ENCODE measurements at regions not wholly inside any gene's neighbourhood (a gene's known extent, or its start where the extent isn't known, plus 50 kb on each side); places are given as distances from the start of the nearest gene placed in this dataset.

DNA sequence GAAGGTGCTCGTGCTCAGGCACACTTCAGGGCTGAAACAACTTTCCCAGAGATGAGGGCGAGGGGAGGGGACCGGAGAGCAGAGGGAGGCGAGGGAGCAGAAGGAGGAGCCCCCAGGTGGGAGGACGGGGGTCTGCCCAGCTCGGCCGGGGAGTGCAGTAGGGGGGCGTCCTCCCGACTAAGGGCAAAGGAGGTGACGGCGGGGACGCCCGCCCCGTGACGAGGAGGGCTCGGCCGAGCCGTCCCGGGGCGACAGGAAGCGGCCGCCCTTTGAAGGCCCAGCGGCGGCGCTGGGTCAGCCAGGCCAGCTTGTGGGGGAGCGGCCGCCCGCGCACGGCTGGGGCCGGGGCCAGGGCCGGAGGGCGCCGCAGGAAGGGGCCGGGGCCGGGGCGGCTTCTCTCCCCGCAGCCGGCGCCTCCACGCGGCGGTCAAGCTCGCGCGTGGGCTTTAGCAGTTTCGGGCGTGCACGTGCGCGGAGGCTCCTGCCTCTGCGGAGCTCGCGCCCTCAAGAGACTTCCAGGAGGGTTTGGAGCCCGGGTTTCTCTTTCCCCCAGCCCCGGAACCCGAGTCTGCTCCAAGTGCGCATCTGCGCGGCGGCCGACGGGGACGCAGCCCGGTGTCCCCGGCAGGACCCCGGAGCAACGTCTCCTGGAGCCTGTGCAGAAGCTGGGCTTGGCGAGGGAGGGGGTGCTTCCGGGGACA lies 100.8 kb upstream of the SLC45A1 start:
- Histone ChIP-seq H3K4me1 (ENCODE audit: control insufficient read depth in 5 of 5, insufficient read depth in 5 of 5, low read length in 5 of 5) (peaks cover 3 to 41% (median 32%) of the 10 kb centered on the region in 5 donors), H3K27me3 (ENCODE audit: control insufficient read depth in 5 of 5, insufficient read depth in 4 of 5, low read length in 5 of 5) (no peaks in the 10 kb centered on the region), H3K27ac (ENCODE audit: low read depth, low read length) (peak overlapping the region; percentile 23), H3K9ac (ENCODE audit: low read length in 5 of 5) (peak overlapping the region in 4 of 5 donors; percentile 32 to 75 (median 58)), H3K4me3 (ENCODE audit: low read depth in 1 of 5, low read length in 5 of 5) (peak overlapping the region; percentile 44 to 64 (median 60)), H3K9me3 (ENCODE audit: control insufficient read depth in 5 of 5, low read length in 5 of 5) (no peaks in the 10 kb centered on the region), H3K36me3 (ENCODE audit: control insufficient read depth in 5 of 5, insufficient read depth in 5 of 5, low read length in 5 of 5) (no peaks in the 10 kb centered on the region)

DNA sequence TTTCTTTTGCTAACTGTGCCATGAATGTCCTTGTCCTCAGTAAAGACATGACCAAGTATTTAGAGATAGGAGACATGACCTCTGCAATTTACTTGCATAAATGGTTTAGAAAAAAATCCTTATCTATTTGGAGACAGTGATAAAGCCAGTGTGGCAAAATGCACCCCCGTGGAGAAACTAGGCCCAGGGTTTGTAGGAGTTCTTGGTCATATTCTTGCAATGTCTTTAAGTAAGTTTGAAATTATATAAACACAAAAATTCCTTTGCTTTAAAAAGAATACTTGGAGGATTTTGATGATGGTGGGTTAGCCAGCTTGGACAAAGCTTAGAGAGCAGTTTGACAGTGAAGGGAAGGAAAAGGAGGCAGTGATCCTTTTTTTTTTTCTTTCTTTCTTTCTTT lies 101.9 kb upstream of the SLC45A1 start:
- Histone ChIP-seq H3K27me3 (ENCODE audit: control insufficient read depth in 5 of 5, insufficient read depth in 4 of 5, low read length in 5 of 5) (no peaks in the 10 kb centered on the region), H3K36me3 (ENCODE audit: control insufficient read depth in 5 of 5, insufficient read depth in 5 of 5, low read length in 5 of 5) (no peaks in the 10 kb centered on the region), H3K4me3 (ENCODE audit: low read depth in 1 of 5, low read length in 5 of 5) (no peak overlapping the region), H3K9ac (ENCODE audit: low read length in 5 of 5) (no peak overlapping the region), H3K9me3 (ENCODE audit: control insufficient read depth in 5 of 5, low read length in 5 of 5) (no peaks in the 10 kb centered on the region), H3K4me1 (ENCODE audit: control insufficient read depth in 5 of 5, insufficient read depth in 5 of 5, low read length in 5 of 5) (peaks cover 3 to 52% (median 43%) of the 10 kb centered on the region in 5 donors), H3K27ac (ENCODE audit: low read depth, low read length) (no peak overlapping the region)

DNA sequence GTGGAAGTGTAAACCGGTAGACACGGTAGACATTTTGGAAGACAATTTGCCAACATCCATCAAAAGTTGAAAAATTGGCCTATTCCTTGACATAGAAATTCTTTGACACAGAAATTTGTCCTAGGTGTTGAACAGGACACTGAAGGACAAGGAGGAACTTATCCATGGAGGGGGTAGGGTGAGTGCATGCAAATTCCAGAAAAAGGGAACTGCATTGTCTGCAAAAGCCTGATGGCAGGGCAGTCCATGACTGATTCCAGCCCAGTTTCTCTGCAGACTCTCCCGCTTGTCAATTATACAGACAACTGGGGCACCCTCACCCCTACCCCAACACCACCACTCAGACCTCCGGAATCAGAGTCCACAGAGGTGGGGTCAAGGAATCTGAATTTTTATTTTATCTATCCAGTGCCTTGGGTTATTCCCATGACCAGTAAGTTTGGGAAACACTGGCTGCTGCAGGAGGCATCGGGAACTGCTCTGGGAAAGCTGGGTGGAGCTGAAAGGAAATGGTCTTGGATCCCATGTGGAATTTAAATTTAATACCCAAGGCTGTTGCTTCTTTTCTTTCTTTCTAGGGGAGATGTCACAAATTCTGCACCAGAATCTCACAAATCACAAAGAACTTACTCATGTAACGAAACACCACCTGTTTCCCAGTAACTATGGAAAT lies 103.3 kb upstream of the SLC45A1 start:
- Histone ChIP-seq H3K4me3 (ENCODE audit: low read depth in 1 of 5, low read length in 5 of 5) (no peak overlapping the region), H3K27me3 (ENCODE audit: control insufficient read depth in 5 of 5, insufficient read depth in 4 of 5, low read length in 5 of 5) (no peaks in the 10 kb centered on the region), H3K4me1 (ENCODE audit: control insufficient read depth in 5 of 5, insufficient read depth in 5 of 5, low read length in 5 of 5) (peaks cover 3 to 52% (median 43%) of the 10 kb centered on the region in 5 donors), H3K9me3 (ENCODE audit: control insufficient read depth in 5 of 5, low read length in 5 of 5) (no peaks in the 10 kb centered on the region), H3K9ac (ENCODE audit: low read length in 5 of 5) (no peak overlapping the region), H3K36me3 (ENCODE audit: control insufficient read depth in 5 of 5, insufficient read depth in 5 of 5, low read length in 5 of 5) (no peaks in the 10 kb centered on the region), H3K27ac (ENCODE audit: low read depth, low read length) (peak overlapping the region; percentile 30)

DNA sequence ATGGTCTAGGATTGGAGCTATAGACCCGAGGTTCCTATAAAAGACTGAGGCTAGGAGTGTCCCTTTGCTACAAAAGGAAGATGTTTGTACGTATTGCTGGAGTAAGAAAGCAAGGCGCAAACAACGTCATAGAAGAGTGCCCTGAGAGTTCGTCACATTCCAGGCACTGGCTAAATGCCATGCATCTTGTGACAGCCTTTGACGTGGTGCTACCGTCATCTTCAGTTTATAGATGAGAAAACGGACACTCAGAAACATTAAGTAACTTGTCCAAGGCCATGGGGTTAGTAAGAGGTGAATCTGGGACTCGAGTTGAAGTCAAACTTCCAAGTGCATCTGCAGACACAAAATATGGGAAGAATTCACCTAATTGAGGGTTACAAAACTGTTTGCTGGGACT lies 104.2 kb upstream of the SLC45A1 start:
- no peaks in the 10 kb centered on the region for H3K9me3 ChIP-seq (ENCODE audit: control insufficient read depth in 5 of 5, low read length in 5 of 5)
- no peak overlapping the region for H3K27ac ChIP-seq (ENCODE audit: low read depth, low read length)
- peaks cover 3 to 44% (median 37%) of the 10 kb centered on the region in 5 donors for H3K4me1 ChIP-seq (ENCODE audit: control insufficient read depth in 5 of 5, insufficient read depth in 5 of 5, low read length in 5 of 5)
- no peaks in the 10 kb centered on the region for H3K27me3 ChIP-seq (ENCODE audit: control insufficient read depth in 5 of 5, insufficient read depth in 4 of 5, low read length in 5 of 5)
- no peaks in the 10 kb centered on the region for H3K36me3 ChIP-seq (ENCODE audit: control insufficient read depth in 5 of 5, insufficient read depth in 5 of 5, low read length in 5 of 5)
- H3K9ac ChIP-seq (ENCODE audit: low read length in 5 of 5): no peak overlapping the region
- H3K4me3 ChIP-seq (ENCODE audit: low read depth in 1 of 5, low read length in 5 of 5): no peak overlapping the region

DNA sequence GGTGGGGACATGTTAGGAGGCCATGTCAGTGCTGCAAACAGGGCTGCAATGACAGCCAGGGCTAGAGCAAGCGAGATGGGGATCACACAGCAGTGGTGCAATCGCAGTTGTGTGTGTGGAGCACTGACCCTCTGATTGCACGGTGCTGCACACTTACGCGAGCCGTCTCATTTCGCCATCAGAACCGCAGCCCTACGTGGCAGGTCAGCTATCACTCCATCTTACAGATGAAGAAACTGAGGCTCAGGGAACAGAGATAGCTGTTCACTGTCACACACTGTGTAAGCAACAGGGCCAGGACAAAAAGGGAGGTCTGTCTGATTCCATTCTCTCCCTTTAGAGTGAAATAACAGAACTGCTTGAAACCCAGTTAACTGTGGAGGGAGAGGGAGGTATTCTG lies 104.8 kb upstream of the SLC45A1 start:
- no peaks in the 10 kb centered on the region for H3K9me3 ChIP-seq (ENCODE audit: control insufficient read depth in 5 of 5, low read length in 5 of 5)
- no peak overlapping the region for H3K4me3 ChIP-seq (ENCODE audit: low read depth in 1 of 5, low read length in 5 of 5)
- no peak overlapping the region for H3K9ac ChIP-seq (ENCODE audit: low read length in 5 of 5)
- no peaks in the 10 kb centered on the region for H3K27me3 ChIP-seq (ENCODE audit: control insufficient read depth in 5 of 5, insufficient read depth in 4 of 5, low read length in 5 of 5)
- H3K27ac ChIP-seq (ENCODE audit: low read depth, low read length): no peak overlapping the region
- H3K4me1 ChIP-seq (ENCODE audit: control insufficient read depth in 5 of 5, insufficient read depth in 5 of 5, low read length in 5 of 5): peaks cover 3 to 40% (median 36%) of the 10 kb centered on the region in 5 donors
- no peaks in the 10 kb centered on the region for H3K36me3 ChIP-seq (ENCODE audit: control insufficient read depth in 5 of 5, insufficient read depth in 5 of 5, low read length in 5 of 5)

DNA sequence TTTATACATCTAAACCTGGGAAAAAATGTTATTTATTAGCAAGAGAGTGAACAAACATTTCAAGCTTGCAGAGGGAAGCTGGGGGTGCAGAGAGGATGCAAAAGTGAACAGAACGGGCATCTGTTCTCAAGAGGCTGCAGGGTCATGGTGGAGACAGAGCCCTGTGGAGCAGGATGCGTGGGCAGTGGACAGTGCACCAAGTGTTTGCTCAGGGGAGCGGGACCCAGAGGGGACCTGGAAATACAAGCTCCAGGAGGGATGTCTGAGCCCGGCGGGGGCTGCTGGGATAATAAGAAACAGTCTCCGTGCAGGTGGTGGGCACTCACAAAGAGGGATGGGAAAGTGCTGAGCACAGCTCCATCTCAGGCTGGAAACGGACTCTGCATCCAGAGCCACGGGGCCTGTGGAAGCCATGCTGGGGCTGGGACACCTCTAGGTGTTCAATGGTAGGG lies 105.3 kb upstream of the SLC45A1 start:
- H3K9ac ChIP-seq (ENCODE audit: low read length in 5 of 5): no peak overlapping the region
- peaks cover 3 to 38% (median 34%) of the 10 kb centered on the region in 5 donors for H3K4me1 ChIP-seq (ENCODE audit: control insufficient read depth in 5 of 5, insufficient read depth in 5 of 5, low read length in 5 of 5)
- no peaks in the 10 kb centered on the region for H3K36me3 ChIP-seq (ENCODE audit: control insufficient read depth in 5 of 5, insufficient read depth in 5 of 5, low read length in 5 of 5)
- no peak overlapping the region for H3K4me3 ChIP-seq (ENCODE audit: low read depth in 1 of 5, low read length in 5 of 5)
- H3K27me3 ChIP-seq (ENCODE audit: control insufficient read depth in 5 of 5, insufficient read depth in 4 of 5, low read length in 5 of 5): no peaks in the 10 kb centered on the region
- H3K27ac ChIP-seq (ENCODE audit: low read depth, low read length): no peak overlapping the region
- H3K9me3 ChIP-seq (ENCODE audit: control insufficient read depth in 5 of 5, low read length in 5 of 5): no peaks in the 10 kb centered on the region

DNA sequence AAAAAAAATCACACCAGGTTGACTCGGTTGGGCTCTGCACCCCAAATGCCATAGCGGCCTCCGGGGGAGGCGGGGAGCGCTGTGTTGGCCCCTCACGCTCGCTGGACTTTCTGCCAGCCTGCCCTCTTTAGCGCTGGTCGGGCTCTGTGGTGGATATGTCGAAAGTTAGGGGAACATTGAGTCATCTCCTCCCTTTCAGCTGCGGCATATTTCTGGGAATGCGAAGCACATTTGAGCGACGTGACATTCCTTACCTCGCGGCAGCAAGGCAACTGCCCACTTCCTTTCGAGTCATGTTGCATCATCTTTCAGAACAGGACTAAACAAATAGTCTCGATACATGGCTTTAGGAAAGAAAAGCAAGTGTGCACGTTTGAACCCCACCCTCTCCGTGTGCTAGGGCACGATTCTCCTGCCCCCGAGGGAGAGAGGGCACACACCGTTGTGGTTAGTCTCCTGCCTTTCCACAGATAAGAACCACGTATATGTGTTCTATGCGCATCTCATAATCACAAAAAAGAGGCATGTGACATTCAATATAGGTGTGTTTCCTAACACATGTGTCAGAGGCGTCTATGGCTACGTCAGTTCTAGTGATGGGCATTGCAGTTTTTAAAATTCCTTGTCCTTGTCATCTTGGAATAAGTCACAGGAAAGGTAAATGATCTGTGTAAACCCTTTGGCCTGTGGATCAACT lies 105.9 kb upstream of the SLC45A1 start:
- H3K9me3 ChIP-seq (ENCODE audit: control insufficient read depth in 5 of 5, low read length in 5 of 5): no peaks in the 10 kb centered on the region
- H3K9ac ChIP-seq (ENCODE audit: low read length in 5 of 5): peak overlapping the region in 1 of 5 donors; percentile 29
- H3K27me3 ChIP-seq (ENCODE audit: control insufficient read depth in 5 of 5, insufficient read depth in 4 of 5, low read length in 5 of 5): no peaks in the 10 kb centered on the region
- H3K36me3 ChIP-seq (ENCODE audit: control insufficient read depth in 5 of 5, insufficient read depth in 5 of 5, low read length in 5 of 5): no peaks in the 10 kb centered on the region
- H3K4me1 ChIP-seq (ENCODE audit: control insufficient read depth in 5 of 5, insufficient read depth in 5 of 5, low read length in 5 of 5): peaks cover 3 to 33% (median 29%) of the 10 kb centered on the region in 5 donors
- no peak overlapping the region for H3K27ac ChIP-seq (ENCODE audit: low read depth, low read length)
- H3K4me3 ChIP-seq (ENCODE audit: low read depth in 1 of 5, low read length in 5 of 5): peak overlapping the region in 3 of 5 donors; percentile 14 to 42 (median 24)

DNA sequence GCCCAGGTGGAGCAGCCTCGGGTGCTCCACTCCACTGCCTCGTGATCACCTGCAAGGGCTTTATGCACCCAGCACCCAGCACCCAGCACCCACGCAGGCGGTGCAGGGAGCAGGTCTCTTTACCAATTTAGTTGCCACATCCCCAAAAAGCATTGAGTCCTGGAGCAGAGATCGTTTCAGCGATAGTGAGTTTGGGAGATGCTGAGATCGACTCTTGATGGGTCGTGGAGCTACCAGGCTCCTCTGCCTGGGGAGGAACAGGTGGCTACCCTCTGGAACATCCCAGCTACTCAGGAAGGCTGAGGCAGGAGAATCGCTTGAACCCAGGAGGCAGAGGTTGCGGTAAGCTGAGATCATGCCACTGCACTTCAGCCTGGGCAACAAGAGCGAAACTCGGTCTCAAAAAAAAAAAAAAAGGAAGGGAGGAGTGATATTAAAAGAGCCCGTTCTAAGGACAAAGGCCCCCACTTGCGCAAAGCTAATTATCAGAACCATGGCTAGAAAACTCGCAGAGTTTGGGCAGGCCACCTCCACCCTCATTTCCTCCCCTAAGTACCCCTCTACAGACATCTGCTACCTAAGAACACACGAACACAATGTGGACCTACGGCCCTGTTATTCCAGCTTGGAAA lies 106.5 kb upstream of the SLC45A1 start:
- Histone ChIP-seq H3K4me1 (ENCODE audit: control insufficient read depth in 5 of 5, insufficient read depth in 5 of 5, low read length in 5 of 5) (peaks cover 3 to 27% (median 24%) of the 10 kb centered on the region in 5 donors), H3K9me3 (ENCODE audit: control insufficient read depth in 5 of 5, low read length in 5 of 5) (no peaks in the 10 kb centered on the region), H3K27ac (ENCODE audit: low read depth, low read length) (no peak overlapping the region), H3K36me3 (ENCODE audit: control insufficient read depth in 5 of 5, insufficient read depth in 5 of 5, low read length in 5 of 5) (no peaks in the 10 kb centered on the region), H3K27me3 (ENCODE audit: control insufficient read depth in 5 of 5, insufficient read depth in 4 of 5, low read length in 5 of 5) (no peaks in the 10 kb centered on the region), H3K9ac (ENCODE audit: low read length in 5 of 5) (peak overlapping the region in 1 of 5 donors; percentile 29), H3K4me3 (ENCODE audit: low read depth in 1 of 5, low read length in 5 of 5) (peak overlapping the region in 2 of 5 donors; percentile 24 to 42)

DNA sequence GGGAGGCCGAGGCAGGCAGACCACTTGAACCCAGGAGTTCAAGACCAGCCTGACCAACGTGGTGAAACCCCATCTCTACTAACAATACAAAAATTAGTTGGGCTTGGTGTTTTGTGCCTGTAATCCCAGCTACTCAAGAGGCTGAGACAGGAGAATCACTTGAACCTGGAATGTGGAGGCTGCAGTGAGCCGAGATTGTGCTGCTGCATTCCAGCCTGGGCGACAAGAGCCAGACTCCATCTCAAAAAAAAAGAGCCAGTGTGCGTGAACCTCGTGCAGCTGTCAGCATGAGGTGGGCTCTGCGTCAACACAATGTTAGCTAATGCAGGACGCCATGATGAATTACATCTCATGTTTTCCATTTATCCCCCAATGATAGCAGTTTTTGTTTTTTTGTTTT lies 110.7 kb upstream of the SLC45A1 start:
- Histone ChIP-seq H3K27ac (ENCODE audit: low read depth, low read length) (no peak overlapping the region), H3K4me3 (ENCODE audit: low read depth in 1 of 5, low read length in 5 of 5) (no peak overlapping the region), H3K27me3 (ENCODE audit: control insufficient read depth in 5 of 5, insufficient read depth in 4 of 5, low read length in 5 of 5) (no peaks in the 10 kb centered on the region), H3K9me3 (ENCODE audit: control insufficient read depth in 5 of 5, low read length in 5 of 5) (no peaks in the 10 kb centered on the region), H3K36me3 (ENCODE audit: control insufficient read depth in 5 of 5, insufficient read depth in 5 of 5, low read length in 5 of 5) (no peaks in the 10 kb centered on the region), H3K4me1 (ENCODE audit: control insufficient read depth in 5 of 5, insufficient read depth in 5 of 5, low read length in 5 of 5) (peaks cover 2 to 30% (median 19%) of the 10 kb centered on the region in 5 donors), H3K9ac (ENCODE audit: low read length in 5 of 5) (no peak overlapping the region)
